ENCODE measurements at regions not wholly inside any gene's neighbourhood (a gene's known extent, or its start where the extent isn't known, plus 50 kb on each side); places are given as distances from the start of the nearest gene placed in this dataset.

DNA sequence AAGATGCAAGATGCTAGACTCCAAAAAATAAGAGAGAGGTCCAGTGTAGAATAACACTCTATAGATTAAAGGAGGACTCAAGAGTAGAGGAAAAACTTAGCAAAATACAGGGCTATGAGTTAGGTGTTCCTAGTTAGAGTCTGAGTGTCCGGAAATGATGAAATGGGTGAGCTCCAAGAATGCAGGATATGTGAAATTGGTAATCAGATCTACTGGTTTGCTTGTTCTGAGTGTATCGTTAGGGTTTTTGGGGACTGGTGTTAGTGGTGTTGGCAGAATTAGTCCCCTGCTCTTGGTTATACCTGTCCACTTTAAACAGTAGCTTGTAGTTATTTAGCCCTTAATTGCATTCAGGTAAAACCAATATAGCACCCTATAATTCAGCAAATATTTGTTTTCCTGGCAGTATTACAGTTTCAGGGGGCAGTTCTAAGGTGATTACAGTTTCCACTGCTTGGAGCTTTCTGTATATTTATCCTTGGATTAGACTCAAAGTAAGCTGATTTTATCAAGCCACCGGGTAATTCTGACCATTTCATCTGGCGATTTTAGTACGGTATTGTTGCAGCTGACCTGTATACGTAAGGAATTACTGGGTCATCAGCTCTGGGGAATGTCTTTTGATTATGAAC lies 332.7 kb downstream of the CHRM3 start:
- TF ChIP-seq CTCF (IDR thresholded peaks at IDR 0.05; ENCODE audit: low read length), result no peak
- TF ChIP-seq EZH2phosphoT487 (IDR thresholded peaks at IDR 0.05; ENCODE audit: low read length), result no peak
- TF ChIP-seq EZH2 (optimal IDR thresholded peaks at IDR 0.05; ENCODE audit: low read depth, low read length), result no peak
